Mucosa of gallbladder (tissue), 1 donor: ENCODE measurements at regions not wholly inside any gene's neighbourhood (a gene's known extent, or its start where the extent isn't known, plus 50 kb on each side); places are given as distances from the start of the nearest gene placed in this dataset.
A peak's percentile ranks its signal among the peaks of the same experiment; 100 is the strongest.

Source experiments
- DNase-seq: peaks from one replicate; pipeline ENCODE4 v3.0.0-alpha.2; 2020; ENCODE audit warnings: low spot score
- donor health status: DM: no; HTN: no; CAD: no.

DNA sequence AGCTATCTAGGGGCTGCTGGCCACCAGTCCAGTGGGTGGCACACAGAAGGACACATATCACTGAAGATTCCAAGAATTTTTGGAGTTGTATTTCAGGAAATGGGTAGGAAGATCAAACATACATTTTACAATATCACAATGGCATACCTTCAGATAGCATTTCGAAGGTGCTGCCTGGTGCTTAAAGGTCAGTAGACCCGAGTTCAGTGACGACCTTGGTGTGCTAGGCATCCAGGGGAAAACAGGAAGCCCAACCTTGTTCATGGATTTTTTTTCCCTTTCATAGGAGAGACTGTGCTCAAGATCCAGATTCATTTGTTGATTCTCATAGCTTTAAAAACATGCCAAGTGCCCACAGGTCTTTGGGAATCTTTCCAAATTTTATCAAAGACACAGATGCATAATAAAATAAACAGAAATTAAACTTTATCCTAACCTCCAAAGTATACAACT, 51.0 kb upstream of the RCBTB2 start:
- no peak for DNase-seq

DNA sequence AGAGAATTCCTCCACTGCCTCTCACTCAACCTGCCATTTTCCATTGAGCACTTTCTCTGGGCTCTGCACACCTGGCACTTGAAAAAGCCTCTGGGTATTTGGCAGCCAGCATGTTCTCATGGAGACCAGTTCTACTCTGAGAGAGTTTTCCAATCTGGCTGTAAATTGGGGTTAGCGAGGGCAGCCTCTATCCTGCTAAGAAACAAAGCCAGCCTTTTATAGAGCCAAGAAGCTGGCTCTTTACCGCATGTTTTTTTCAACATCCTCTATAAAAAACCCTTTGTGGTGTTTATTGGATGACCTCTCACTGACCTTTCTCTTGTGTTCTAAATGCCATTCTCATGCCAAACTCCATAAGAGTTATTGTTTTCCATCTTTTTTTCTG, 52.6 kb upstream of the RCBTB2 start:
- peak; percentile 43 for DNase-seq

DNA sequence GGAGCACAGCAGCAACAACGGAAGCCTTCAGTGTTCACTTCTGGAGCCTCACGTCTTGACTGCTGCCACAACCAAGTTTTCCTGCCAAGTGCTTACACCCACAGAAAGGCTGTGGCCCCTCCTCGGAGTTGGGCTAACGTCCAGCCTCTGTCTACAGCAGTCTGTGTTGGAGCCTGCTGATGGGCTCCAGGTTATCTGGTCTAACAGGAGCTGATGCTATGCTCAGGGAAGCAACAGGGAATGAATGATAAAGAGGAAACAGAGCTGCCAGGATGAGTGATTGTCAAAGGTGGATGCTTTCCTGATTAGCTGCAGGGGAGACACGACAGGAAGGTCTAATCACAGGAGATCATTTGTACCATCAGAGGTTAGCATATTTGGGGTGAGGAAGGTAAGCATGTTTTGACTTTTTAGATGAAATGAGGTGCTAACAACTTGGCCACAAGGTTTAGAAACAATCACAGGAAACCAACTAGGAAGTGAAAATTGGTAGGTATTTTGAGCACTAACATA, 53.8 kb upstream of the RCBTB2 start:
- DNase-seq: peak; percentile 52

DNA sequence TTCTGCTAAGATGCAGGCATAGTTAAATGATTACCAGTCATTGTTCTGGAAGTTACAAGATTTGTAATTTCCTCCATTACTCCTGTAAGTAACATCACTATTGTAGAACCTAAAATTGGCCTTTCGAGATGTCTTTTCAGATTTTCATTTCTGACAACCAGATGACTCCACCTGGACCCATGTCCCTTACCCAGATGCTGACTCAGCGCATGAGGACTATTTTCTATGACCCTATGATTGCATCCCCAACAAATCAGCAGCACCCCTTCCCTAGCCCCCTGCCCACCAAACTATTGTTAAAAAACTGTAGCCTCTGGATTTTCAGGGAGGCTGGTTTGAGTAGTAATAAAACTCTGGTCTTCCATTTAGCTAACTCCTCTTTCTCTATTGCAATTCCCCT, 55.2 kb upstream of the RCBTB2 start:
- DNase-seq: no peak

DNA sequence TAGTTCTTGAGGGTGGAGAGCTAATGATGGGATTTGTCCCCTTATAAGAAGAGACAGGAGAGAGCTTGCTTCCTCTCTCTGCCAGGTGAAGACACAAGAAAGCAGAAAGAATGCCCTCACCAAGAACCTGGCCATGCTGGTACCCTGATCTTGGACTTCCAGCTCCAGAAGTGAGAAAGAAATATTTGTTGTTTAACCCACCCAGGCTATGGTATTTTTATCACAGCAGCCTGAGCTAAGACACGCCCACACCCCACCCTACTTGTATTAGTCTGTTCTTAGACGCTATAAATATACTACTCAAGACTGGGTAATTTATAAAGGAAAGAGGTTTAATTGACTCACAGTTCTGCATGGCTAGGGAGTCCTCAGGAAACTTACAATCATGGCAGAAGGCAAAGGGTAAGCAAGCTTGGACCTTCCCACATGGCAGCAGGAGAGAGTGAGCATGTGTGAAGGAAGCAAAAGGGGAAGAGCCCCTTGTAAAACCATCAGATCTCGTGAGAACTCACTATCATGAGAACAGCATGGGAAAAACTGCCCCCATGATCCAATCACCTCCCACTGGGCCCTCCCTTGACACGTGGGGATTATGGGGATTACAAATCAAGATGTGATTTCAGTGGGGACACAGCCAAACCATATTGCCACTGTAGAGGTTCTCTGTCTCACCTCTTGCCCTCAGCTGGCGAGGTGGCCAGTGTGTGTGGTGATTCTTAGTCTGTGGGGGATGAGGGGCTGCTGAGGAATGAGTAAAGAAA, 57.4 kb upstream of the RCBTB2 start:
- no peak for DNase-seq

DNA sequence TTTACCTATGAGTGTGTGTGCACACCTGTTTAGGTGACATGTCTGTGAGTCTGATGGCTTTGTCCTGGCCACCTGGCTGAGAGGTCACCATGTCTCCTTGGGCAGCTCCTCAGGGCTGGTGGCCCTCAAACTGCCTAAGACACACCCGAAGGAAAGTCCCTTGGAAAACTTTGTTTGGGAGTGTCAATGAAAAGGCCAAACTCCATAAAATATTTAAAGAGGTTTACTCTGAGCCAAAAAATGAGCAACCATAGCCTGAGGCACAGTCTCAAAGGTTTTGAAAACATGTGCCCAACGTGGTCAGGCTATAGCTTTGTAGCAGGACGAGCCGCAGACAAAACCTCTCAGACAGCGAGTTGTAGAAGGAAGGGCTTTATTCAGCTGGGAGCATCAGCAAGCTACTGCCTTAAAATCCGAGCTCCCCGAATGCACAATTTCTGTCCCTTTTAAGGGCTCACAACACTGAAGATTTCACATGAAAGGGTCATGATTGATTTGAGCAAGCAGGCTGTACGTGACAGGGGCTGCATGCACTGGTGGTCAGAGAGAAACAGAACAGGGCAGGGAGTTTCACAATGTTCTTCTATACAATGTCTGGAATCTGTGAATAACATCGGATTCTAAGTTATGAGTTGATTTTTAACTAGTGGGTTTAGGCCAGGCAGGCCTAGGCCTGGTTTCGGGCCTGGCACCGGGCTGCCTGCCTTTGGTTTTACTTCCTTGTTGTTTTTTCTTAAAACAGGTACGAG, 58.4 kb upstream of the RCBTB2 start:
- peak; percentile 58 for DNase-seq

DNA sequence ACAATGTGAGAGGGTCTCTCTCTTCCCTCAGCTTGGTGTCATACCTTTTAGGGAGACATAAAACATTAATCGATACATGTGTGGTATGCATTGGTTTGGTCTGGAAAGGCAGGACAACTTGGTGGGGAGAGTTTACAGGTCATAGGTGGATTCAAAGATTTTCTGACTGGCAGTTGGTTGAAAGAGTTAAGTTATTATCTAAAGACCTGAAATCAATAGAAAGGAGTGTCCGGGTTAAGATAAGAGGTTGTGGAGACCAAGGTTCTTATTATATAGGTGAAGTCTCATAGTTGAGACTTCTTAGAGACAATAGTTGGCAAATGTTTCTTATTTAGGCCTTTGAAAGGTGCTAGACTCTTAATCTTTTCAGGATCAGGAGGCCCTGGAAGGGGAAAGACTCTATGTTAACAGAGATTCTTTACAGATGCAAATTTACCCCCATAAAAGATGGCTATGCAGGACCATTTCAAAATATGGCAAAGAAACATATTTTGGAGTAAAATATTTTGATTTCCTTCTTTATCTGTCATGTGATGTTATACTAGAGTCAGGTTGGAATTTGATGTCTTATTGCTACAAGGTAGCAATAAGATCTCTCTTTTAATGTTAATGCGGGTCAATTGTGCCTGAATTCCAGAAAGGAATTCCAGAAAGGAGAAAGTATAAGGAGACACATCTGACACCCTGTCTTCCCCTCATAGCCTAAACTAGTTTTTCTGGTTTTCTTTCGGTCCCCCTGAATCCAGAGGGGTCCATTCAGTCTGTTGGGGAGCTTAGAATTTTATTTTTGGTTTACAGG, 59.2 kb upstream of the RCBTB2 start:
- DNase-seq: no peak

DNA sequence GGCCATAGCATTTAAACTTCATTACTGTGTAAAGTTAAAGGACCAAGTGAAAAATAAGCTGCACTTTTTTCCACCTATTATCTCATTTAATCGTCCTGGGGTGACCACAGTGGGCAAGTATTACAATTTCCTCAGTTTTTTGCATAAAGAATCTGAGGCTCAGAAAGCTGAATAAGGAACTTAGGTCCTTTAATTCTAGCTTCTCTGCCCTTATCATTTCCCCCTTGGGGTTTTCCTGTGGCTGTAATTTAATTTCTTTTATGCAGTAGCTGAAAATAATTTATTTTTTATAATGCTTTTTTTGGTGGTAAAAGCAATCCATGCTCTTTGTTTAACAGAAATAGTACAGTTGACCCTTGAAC, 59.8 kb upstream of the RCBTB2 start:
- DNase-seq: no peak

DNA sequence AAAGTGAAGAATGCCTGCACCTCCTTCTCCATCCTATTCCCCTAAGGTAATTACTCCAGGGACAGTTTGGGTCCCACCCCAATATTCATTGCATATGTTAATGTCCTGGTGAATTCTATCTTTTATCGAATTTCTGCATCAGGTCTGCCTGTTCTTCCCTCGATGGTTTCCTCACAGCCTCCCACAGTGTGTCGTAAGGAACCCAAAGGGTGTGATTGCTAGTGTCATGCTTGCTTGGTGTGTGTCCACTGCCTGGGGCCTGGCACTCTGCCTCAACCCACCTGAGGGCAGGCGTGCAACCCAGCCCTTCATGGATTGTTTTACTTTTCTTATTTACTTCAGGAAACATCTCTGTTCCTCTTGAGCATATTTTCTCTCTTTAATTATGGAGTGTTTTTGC, 60.2 kb upstream of the CYSLTR2 start:
- DNase-seq: no peak

DNA sequence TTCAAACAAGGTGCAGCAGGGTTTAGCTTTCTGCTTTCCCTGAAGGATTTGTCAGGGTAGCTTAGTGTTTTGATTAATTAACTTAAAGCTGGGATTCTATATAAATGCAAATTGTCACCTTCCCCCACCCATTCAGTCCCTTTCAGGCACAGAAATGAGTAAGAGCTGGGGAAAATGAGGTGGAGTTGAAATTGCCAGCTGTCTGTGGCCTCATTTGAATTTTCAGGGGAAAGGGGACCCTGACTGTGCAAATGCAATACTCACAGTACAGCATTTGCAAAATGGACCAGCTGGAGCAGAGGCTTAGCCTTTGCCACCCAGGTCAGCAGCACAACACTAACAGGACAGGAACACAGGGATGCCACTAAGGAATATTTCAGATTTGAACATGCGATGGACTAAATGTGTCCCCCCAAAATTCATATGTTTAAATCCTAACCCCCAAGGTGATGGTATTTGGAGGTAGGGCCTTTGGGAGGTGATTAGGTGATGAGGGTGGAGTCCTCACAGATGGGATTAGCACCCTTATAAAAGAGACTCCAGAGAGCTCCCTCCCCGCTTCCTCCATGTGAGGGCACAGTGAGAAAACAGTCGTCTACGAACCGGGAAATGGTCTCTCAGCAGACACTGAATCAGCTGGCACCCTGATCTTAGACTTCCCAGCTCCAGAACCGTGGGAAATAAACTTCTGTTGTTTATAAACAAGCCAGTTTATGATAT, 59.5 kb upstream of the CYSLTR2 start:
- DNase-seq: no peak

DNA sequence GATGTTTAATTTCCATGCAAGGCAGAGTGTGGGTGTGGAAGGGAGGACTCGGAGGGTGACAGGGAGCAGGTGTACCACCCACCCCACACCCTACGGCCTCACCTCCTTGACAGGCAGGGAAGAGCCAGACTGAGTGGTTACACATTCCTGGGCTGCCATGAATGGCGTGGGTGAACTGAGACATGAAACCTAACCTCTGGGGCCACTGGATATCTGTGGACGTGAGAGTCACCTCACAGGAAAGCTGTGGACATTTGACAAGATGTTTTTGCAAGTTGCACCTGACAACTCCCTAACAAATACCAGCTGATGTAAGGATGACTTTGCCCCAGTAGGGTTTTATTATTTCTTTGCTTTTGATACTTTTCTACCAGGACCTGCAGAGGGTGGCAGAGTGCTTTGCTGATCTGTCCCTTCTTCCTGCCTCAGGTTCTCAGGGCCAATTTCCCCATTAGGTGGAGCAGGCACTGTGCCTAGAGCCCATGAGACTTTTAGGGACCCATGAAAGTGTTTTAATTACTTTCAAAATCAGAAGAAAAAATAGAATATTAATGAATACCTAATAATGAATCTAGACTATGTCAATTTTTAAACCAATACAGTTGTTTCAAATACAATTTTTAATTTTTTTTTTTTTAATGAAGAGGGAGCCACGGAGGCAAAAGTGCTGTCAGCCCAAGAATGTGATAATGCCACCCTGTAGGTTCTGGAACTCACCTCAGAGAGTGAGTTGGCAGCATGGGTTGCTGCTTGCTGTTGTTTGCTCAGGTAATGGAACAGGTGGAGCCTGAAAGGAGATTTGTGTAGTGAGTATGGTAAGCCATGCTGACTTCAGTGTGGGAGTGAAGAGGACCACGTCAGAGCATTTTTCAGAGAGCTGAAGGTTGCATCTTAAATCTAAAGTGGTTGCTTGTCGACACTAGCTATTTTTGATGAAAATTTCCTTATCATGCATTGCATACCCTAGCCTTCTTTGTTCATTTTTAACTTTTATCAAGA, 58.0 kb upstream of the CYSLTR2 start:
- peak; percentile 70 for DNase-seq

DNA sequence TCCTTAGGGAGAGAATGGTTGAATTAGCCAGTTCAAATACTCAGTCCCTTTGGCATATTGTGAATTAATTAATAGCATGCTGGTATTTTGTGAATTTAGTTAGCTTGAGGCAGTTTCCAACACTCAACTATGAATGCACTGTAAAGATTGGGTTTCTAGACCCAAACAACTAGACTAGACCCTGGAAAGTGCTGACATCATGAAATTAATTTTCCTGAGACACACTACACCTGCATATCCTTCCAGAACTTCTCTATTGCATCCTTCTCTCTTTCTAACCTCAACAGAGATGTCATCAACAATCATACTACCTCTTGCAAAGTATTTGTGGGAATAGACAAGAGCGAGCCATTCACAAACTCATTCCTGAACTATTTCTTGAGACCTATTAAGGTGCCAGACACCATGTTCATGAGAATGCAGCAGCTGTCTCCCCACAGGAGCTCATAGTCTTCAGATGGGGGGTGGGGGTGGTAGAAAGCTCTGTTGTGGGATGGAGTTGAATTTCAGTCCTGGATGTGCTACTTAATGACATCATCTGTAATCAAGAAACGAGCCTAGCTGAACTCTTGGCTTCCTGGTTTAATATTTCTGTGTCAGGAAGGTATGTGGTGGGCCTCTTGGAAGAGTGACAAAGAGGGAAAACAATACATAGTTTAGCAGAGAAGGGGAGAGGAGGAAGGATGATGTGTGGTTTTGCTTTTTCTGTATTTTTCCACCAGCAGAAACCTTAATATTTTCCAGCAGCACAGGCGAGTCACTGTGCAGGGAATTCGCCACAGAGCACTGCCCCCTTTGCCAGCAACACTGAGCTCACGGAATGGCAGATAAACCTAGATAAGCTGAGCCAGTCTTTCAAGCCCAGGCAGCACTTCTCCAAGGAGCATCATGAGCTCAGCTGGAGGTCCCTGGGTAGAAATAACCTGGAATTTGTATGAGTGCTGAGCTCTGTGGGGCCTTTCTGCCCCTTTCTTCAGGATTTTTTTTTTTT, 53.1 kb upstream of the CYSLTR2 start:
- no peak for DNase-seq

DNA sequence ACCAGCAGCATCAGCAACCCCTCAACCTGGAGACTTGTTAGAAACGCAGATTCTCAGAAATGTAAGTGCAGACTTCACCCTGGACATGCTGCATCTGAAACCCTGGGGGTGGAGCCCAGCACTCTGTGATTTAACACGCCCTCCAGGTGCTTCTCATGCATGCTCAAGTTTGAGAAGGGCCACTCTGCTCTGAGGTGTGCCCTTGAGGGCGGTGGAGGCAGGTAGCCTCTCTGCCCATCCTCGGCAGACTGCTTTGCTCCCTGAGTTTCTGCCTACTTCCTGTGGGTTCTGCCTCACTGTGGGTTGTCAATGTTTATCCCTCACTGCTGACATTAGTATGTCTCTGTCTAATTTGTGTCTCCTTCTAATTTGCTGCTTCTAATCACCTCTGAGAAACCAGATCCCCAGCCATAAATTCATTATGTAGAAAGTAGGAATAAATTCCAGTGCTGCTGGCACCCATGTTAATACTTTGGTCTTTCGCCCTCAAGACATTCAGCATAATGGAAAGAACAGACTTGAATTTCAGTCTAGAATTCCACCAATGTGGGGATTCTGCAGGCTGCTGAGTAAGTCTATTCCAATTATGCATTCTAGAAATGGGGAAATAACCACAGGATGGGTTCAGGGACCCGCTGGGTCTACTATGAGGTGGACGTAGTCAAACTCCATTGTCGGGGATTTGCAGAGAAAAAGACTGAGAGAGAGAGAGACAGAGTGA, 51.3 kb upstream of the CYSLTR2 start:
- no peak for DNase-seq

DNA sequence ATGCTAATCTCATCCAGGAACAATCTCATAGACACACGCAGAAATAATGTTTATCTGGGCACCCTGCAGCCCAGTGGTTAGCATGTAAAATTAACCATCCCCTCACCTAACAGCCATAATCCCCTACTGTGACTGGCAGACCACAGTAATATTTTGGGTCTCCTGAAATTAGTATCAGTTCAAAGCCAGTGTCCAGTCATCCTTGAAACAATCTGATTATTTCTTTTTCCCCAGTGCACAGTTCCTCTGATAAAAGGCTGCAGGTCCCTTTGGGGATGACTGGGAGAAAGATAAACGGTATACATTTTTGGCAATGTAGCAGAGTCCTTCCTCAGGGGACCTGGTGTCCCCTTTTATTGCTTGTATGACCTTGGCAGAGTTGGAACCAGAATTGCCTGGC, 50.4 kb upstream of the CYSLTR2 start:
- DNase-seq: no peak
